DND-41 (cell line): ENCODE measurements at regions not wholly inside any gene's neighbourhood (a gene's known extent, or its start where the extent isn't known, plus 50 kb on each side); places are given as distances from the start of the nearest gene placed in this dataset.

ENCODE experiments used
- EZH2 ChIP-seq: IDR thresholded peaks from 3 replicates; pipeline ENCODE4 v1.6.1; 2012; ENCODE audit warnings: borderline replicate concordance, low read depth, mild to moderate bottlenecking, moderate library complexity, low read length, inconsistent platforms; ENCODE audit not compliant: severe bottlenecking
- TF ChIP-seq, protein P1 (sequence below): IDR thresholded peaks from 2 replicates; pipeline ENCODE4 v1.5.1; 2012; ENCODE audit warnings: borderline replicate concordance, low read length, moderate library complexity, mild to moderate bottlenecking; ENCODE audit not compliant: poor library complexity, severe bottlenecking; ENCODE audit errors: extremely low read depth

DNA sequence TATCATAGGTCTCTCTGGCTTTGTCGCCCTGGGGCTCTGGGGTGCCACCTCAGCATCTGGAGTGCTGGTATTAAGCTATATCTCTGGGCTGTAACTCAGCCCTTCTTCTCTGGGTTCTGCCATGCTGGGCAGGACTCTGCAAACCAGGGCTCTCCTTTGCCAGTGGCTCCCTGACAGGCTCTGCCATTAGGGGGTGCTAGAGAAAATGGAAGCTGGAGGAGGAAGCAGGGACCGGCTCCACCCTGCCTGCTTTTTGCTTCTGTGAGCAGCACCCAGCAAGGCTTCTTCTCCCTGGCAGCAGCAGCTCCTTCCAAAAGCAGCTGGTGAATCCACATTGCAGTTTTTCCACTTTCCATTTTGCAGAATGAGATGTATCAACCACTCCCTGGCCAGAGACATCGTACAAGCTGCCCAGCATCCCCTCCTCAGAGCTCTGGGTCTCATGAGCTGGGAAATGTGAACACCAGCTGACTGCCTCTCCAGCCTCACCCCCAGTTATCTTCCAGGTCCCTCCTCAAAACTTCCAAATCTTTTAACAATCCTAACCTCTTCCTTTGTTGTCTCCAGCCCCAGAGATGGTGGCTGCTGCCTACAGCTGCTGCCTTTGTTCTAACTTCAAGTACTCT lies 165.0 kb downstream of the ABHD5 start:
- TF ChIP-seq, protein P1, sequence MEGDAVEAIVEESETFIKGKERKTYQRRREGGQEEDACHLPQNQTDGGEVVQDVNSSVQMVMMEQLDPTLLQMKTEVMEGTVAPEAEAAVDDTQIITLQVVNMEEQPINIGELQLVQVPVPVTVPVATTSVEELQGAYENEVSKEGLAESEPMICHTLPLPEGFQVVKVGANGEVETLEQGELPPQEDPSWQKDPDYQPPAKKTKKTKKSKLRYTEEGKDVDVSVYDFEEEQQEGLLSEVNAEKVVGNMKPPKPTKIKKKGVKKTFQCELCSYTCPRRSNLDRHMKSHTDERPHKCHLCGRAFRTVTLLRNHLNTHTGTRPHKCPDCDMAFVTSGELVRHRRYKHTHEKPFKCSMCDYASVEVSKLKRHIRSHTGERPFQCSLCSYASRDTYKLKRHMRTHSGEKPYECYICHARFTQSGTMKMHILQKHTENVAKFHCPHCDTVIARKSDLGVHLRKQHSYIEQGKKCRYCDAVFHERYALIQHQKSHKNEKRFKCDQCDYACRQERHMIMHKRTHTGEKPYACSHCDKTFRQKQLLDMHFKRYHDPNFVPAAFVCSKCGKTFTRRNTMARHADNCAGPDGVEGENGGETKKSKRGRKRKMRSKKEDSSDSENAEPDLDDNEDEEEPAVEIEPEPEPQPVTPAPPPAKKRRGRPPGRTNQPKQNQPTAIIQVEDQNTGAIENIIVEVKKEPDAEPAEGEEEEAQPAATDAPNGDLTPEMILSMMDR, result peak; percentile 66
- no peak for TF ChIP-seq EZH2
